NCI-H82 treated with DMSO at 0.1 percent for 48 hours (cell line): ENCODE measurements at regions not wholly inside any gene's neighbourhood (a gene's known extent, or its start where the extent isn't known, plus 50 kb on each side); places are given as distances from the start of the nearest gene placed in this dataset.
"Not testable (repeated sequence)": the region's sequence is repeated elsewhere in the genome, so short reads cannot be mapped to it uniquely, and the experiment has no call there.

Experiments used
- DNase-seq: peaks from one replicate; lab custom pipeline; 2025; ENCODE audit not compliant: unreplicated experiment; lab: John Stamatoyannopoulos, UW

- no peak for DNase-seq
Observed at GRCh38 chr13:94906605-94907004, 194.3 kb upstream of the SOX21 start.

GRCh38 chr13:94902722-94903407 is 190.5 kb upstream of the SOX21 start:
- DNase-seq, result no peak

GRCh38 chr13:94901070-94901469 is 188.7 kb upstream of the SOX21 start:
- DNase-seq, result no peak

- DNase-seq, result no peak
Observed at GRCh38 chr13:94896719-94897317, 184.5 kb upstream of the SOX21 start.

- no peak for DNase-seq
Observed at GRCh38 chr13:94896238-94896637, 183.9 kb upstream of the SOX21 start.

- no peak for DNase-seq
Observed at GRCh38 chr13:94886191-94886590, 173.8 kb upstream of the SOX21 start.

- no peak for DNase-seq
Observed at GRCh38 chr13:94880463-94880862, 168.1 kb upstream of the SOX21 start.

GRCh38 chr13:94878602-94879165 is 166.3 kb upstream of the SOX21 start:
- DNase-seq, result no peak

GRCh38 chr13:94864474-94864873 is 152.1 kb upstream of the SOX21 start:
- DNase-seq, result peak; percentile 88

GRCh38 chr13:94860981-94861407 is 148.6 kb upstream of the SOX21 start:
- DNase-seq, result no peak

- no peak for DNase-seq
Observed at GRCh38 chr13:94859811-94860210, 147.5 kb upstream of the SOX21 start.

- no peak for DNase-seq
Observed at GRCh38 chr13:94859278-94859691, 146.9 kb upstream of the SOX21 start.

GRCh38 chr13:94858856-94859255 is 146.5 kb upstream of the SOX21 start:
- DNase-seq, result no peak

- DNase-seq, result no peak
Observed at GRCh38 chr13:94854688-94855087, 142.3 kb upstream of the SOX21 start.

GRCh38 chr13:94851576-94851975 is 139.2 kb upstream of the SOX21 start:
- no peak for DNase-seq

GRCh38 chr13:94849254-94849653 is 136.9 kb upstream of the SOX21 start:
- no peak for DNase-seq

GRCh38 chr13:94842901-94843300 is 130.6 kb upstream of the SOX21 start:
- DNase-seq, result no peak

GRCh38 chr13:94837056-94837455 is 124.7 kb upstream of the SOX21 start:
- DNase-seq, result not testable (repeated sequence)

- DNase-seq, result no peak
Observed at GRCh38 chr13:94829837-94830365, 117.6 kb upstream of the SOX21 start.

- peak; percentile 33 for DNase-seq
Observed at GRCh38 chr13:94829185-94829836, 117.0 kb upstream of the SOX21 start.

GRCh38 chr13:94827566-94827965 is 115.2 kb upstream of the SOX21 start:
- DNase-seq, result no peak

- DNase-seq, result peak; percentile 48
Observed at GRCh38 chr13:94825507-94825906, 113.2 kb upstream of the SOX21 start.
